GM18909 (cell line): ENCODE measurements at regions not wholly inside any gene's neighbourhood (a gene's known extent, or its start where the extent isn't known, plus 50 kb on each side); places are given as distances from the start of the nearest gene placed in this dataset.

Experiments used
- ATAC-seq: cut with Tn5 transposase; IDR thresholded peaks from one replicate; pipeline ENCODE4 v1.9.1; 2021; ENCODE audit warnings: mild to moderate bottlenecking; ENCODE audit not compliant: unreplicated experiment, poor library complexity

DNA sequence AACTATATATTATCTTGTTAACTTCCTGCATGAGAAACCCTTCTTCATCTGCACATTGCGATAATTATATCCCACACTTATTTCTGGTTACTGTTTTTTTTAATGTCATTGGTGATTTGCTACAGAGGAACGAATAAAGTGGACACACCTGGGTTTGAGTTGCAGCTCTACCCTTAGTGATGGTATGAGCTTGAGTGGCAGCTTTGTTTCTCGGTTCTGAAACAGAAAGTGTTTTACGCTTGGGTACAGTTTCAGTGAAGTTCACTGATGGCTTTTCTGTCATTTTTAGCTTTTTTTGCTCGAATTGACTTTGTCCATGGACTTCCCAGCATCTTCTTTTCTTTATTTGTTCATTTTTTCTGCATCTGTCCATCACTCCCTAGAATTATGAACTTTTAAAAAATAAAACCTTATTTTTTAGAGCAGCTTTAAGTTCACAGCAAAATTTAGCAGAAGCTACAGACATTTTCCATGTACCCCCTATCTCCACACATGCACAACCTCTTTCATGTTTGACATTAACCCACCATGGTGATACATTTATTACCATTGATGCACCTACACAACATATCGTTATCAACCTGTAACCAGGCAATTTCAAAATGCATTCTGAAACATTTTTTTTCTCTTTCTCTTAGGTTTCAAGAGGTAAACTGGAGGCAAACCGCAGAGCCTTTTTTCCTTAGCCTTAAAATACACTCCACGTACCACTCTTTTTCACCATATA is 1041.6 kb upstream of the PRKX start:
- ATAC-seq, result peak; percentile 89

- ATAC-seq, result no peak
These were observed 1027.6 kb upstream of the PRKX start for GRCh38 chrX:4741024-4741423.

DNA sequence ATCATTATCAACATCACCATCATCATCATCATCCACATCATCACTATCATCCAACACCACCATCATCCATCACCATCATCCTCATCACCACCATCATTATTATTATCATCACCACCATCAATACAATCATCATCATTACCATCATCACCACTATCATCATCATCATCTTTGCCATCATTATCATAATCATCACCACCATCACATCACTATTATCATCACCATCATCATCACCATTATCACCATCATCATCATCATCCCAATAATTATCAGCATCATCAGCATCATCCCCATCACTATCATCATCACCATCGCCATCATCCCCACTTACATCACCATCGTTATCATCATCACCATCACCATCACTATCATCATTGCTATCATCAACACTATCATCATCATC is 1021.9 kb upstream of the PRKX start:
- no peak for ATAC-seq

DNA sequence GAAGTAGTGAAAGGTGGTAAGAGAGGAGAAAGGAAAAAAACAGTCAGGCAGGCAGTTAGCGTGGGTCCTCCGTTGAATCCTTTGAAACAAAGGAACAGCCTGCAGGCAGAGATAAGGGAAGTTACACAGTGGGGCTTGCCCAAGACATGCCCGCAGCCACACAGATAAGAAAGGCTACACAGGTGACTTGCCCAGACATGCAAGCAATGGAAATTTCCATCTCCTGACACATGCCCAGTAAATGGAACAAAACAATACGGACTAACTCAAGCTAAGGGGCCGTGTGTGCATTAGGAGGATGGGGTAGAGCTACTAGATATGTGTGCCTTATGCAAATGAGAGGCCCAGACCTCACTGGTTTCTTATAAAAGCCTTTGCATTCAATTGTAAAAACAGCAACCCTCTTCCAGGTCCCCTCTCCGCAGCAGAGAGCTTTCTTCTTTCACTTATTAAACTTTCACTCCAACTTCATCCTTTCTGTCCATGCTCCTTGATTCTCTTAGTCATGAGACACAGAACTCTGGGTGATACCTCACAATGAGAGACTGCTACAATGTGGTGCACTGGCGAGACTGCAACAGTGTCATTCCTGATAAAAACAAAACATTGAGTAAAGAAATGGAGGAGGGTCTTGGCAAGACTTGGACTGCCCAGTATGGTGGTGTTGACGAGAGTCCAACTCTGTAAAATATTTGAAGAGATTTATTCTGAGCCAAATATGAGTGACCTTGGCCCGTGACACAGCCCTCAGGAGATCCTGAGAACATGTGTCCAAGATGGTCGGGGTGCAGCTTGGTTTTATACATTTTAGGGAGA is 997.4 kb upstream of the PRKX start:
- peak; percentile 48 for ATAC-seq

- no peak for ATAC-seq
These were observed 995.7 kb upstream of the PRKX start for GRCh38 chrX:4708970-4709760.

DNA sequence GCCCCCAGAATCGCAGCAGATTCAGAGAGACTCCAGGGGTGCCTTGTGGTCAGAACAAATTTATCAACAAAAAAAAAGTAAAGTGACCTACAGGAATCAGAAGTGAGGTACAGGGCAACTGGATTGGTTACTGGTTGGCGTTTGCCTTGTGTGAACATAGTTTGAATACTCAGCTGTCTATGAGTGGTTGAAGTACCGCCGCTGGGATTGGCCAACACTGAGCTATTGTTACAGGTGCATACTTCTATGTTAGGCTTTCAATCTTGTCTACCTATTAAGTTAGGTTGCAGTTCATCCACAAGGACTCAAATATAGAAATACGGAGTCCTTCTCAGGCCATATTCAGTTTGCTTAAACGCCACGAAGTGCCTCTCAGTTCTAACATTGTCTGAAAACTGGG is 993.5 kb upstream of the PRKX start:
- ATAC-seq, result no peak

DNA sequence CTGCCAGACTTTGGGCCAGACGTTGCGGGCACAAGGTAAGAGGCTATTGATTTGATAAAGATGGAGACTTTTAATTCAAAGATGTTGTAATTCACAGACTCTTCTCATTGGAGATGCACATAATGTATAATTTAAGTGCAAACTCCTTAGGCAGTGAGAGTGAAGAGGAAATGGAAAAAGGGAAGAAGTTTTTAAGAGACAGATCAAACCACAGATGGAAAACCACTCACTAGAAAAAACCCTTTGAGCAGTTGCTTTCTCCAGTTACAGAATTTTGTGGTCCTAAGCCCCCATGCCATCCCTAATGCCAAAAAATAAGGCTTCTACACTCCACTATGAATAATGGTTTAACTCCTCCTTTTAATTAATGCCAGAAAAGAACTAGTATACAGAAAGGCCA is 977.1 kb upstream of the PRKX start:
- ATAC-seq, result no peak

- no peak for ATAC-seq
These were observed 969.2 kb upstream of the PRKX start for GRCh38 chrX:4682636-4683035.

- no peak for ATAC-seq
These were observed 962.3 kb upstream of the PRKX start for GRCh38 chrX:4675686-4676300.

DNA sequence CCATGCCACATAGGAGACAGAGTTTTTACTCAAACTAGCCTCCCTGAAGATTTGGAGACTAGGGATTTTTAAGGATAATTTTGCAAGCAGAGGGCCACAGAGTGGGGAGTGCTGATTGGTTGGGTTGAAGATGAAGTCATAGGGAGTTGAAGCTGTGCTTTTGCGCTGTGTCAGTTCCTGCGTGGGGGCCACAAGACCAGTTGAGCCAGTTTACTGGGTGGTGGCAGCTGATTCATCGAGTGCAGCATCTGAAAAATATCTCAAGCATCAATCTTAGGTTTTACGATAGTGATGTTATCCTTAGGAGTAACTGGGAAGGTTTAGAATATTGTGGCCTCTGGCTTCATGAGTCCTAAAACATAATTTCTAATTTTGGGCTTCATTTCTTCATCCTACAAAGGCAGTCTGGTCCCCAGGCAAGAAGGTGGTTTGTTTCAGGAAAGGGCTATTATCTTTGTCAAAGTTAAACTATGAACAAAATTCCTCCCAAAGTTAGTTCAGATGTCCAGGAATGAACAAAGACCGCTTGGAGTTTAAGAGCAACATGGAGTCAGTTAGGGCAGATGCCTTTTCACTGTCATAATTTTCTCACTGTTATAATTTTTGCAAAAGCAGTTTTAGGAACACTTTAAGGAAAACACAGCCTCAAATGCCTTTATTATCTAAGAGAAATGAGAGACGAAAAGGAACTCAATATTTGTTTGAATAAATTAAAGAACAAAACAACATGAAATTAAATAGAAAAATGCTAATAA is 960.8 kb upstream of the PRKX start:
- ATAC-seq, result no peak

GRCh38 chrX:4671344-4671743 is 957.9 kb upstream of the PRKX start:
- ATAC-seq, result no peak

DNA sequence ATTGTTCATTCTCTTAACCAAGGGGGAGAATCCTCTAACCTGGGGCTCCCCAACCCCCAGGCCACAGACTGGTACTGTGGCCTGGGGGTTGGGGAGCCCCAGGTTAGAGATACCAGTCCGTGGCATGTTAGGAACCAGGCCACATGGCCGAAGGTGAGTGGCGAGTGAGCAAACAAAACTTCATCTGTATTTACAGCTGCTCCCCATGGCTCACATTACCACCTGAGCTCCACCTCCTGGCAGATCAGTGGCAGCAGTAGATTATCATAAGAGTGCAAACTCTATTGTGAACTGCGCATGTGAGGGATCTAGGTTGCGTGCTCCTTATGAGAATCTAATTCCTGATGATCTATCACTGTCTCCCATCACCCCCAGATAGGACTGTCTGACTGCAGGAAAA is 957.2 kb upstream of the PRKX start:
- ATAC-seq, result no peak

DNA sequence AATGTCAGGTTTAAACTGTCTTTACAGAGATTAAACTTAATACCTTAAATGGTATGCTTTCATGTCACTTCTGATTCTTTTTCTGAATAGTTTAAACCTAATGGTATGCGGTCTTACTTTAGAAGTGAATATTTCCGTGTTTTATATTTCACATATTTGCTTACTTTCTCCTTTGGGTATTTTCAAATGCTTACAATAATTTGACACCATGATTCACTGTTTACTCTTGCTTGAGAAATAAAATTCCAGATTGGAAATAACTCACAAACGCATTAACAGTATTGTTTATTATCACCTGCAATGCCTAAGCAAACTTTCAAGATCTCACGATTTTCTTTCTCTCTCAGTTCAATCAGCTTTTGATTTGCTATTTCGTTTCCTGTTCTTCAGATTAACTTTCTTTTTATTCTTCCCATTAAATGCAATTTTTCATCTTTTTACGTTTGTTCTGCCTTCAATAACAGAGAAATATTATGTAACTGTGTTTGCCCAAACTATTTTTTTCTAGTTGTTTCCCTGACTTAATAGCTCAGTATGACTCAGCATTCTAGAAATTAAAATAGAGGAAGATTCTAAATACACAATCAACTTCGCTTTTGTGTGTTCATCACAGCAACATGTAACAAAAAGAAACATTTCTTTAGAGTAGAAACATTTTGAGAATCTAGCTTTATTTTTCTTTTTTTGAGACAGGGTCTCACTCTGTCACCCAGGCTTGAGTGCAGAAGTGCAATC is 955.5 kb upstream of the PRKX start:
- no peak for ATAC-seq

GRCh38 chrX:4663085-4663484 is 949.6 kb upstream of the PRKX start:
- no peak for ATAC-seq

DNA sequence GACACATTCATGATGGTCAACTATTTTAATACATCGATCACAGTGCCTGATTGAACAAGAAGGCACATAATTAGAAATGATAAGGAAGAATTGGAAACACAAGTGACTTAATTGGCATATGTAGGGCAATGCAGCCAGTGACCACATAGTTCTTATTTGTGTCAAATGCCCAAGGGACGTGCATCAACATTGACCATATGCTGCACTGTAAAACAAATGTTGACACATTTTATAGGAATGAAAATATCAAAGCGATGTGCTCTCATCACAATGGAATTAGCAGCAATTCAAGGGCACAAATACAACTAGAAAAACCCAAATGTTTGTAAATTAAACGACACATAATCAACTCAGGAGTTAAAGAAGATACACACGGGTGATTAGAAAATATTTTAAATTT is 948.3 kb upstream of the PRKX start:
- ATAC-seq, result no peak

- no peak for ATAC-seq
These were observed 943.0 kb upstream of the PRKX start for GRCh38 chrX:4656419-4656818.

DNA sequence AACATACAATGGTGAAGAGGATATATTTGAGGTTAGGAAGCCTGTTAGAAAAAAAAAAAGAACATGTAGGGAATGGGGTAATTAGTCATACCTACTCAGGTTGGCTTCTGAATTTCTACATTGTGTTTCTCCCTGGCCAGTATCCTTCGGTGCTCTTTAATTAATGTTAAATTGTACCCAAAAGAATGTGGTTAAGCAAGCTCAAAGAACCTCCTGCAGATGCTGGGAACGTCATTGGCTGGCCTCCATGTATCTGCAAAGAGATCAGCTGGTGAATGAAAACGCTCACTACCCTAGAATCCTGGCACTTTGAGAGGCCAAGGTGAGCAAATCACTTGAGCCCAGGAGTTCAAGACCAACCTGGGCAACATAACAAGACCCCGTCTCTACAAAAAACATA is 942.3 kb upstream of the PRKX start:
- ATAC-seq, result no peak

- ATAC-seq, result no peak
These were observed 928.7 kb upstream of the PRKX start for GRCh38 chrX:4642114-4642513.

DNA sequence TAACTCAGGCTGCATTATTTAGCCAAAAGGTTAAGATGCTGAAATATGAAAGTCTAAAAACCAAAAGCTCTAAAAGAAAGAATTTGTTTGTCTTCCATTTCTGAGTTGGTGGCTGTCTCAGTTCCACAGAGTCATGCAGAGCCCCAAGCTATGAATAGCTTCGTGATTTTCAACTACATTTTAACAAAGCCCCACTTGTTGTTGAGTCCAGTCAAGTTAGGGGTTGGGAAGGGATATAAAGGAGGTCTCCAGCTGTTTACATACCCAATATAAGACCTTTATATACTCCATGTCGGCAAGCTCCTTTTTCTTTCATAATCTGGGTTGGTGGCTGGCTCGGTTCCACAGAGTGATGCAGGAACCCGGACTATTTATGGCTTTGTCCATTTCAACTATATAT is 924.6 kb upstream of the PRKX start:
- ATAC-seq, result no peak
